ENCODE measurements at regions not wholly inside any gene's neighbourhood (a gene's known extent, or its start where the extent isn't known, plus 50 kb on each side); places are given as distances from the start of the nearest gene placed in this dataset.

DNA sequence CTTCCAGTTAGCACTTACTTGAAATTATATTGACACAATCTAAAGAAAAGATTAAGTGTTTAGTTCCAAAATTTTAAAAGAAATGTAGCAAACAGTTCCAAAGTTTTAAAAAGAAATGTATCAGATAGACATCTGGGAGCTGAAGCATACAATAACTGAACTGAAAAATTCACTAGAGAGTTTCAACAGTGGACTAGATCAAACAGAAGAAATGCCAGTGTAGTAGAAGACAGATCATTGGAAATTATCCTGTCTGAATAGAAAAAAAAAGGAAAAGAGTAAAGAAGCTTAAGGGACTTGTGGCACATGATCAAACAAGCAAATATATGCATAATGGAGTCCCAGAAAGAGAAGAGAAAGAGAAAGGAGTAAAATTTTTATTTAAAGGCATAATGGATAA lies 261.4 kb downstream of the LAS1L start:
- no peaks in the 10 kb centered on the region for H3K4me1 Mint-ChIP-seq
- Histone ChIP-seq H3K4me1 (ENCODE audit: control insufficient read depth in 1 of 2, insufficient read depth in 2 of 2, low read length in 2 of 2) (no peaks in the 10 kb centered on the region), H3K9ac (ENCODE audit: insufficient read depth, low read length, poor library complexity, severe bottlenecking) (no peak overlapping the region), H3K4me3 (replicated peaks in 1 of 3; ENCODE audit: low read depth in 2 of 3, low read length in 3 of 3) (no peak overlapping the region), H4K20me1 (ENCODE audit: insufficient read depth, low read length) (no peaks in the 10 kb centered on the region), H3K36me3 (replicated peaks in 1 of 2; ENCODE audit: control insufficient read depth in 1 of 2, insufficient read depth in 2 of 2, low read length in 2 of 2) (no peaks in the 10 kb centered on the region), H3K4me2 (replicated peaks; ENCODE audit: extremely low read depth, low read length, poor library complexity, severe bottlenecking) (no peak overlapping the region), H3K9me3 (replicated peaks in 1 of 2; ENCODE audit: control insufficient read depth in 1 of 2, insufficient read depth in 1 of 2, low read length in 2 of 2) (peaks cover 19 to 22% of the 10 kb centered on the region in 2 donors), H3K79me2 (ENCODE audit: insufficient read depth, low read length) (no peaks in the 10 kb centered on the region), H3K27ac (ENCODE audit: low read depth in 1 of 2, low read length in 2 of 2) (no peak overlapping the region), H3K27me3 (ENCODE audit: control insufficient read depth in 2 of 2, insufficient read depth in 2 of 2, low read length in 2 of 2) (no peaks in the 10 kb centered on the region), H2AFZ (ENCODE audit: insufficient read depth, low read depth, low read length, poor library complexity, severe bottlenecking) (no peak overlapping the region)
- peaks cover 0 to 3% (median 2%) of the 10 kb centered on the region in 3 donors for H3K27me3 Mint-ChIP-seq (ENCODE audit: low read depth in 3 of 3)
- no peak overlapping the region for H3K27ac Mint-ChIP-seq
- TF ChIP-seq, protein P1, sequence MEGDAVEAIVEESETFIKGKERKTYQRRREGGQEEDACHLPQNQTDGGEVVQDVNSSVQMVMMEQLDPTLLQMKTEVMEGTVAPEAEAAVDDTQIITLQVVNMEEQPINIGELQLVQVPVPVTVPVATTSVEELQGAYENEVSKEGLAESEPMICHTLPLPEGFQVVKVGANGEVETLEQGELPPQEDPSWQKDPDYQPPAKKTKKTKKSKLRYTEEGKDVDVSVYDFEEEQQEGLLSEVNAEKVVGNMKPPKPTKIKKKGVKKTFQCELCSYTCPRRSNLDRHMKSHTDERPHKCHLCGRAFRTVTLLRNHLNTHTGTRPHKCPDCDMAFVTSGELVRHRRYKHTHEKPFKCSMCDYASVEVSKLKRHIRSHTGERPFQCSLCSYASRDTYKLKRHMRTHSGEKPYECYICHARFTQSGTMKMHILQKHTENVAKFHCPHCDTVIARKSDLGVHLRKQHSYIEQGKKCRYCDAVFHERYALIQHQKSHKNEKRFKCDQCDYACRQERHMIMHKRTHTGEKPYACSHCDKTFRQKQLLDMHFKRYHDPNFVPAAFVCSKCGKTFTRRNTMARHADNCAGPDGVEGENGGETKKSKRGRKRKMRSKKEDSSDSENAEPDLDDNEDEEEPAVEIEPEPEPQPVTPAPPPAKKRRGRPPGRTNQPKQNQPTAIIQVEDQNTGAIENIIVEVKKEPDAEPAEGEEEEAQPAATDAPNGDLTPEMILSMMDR (IDR thresholded peaks at IDR 0.05) = no peak
- no peak for DNase-seq
- intact Hi-C loops (cut with micrococcal nuclease) = no loop called here
- H3K36me3 Mint-ChIP-seq = no peaks in the 10 kb centered on the region
- H3K9me3 Mint-ChIP-seq = peaks cover 3 to 24% (median 17%) of the 10 kb centered on the region in 7 donors
- H3K4me3 Mint-ChIP-seq = no peak overlapping the region

DNA sequence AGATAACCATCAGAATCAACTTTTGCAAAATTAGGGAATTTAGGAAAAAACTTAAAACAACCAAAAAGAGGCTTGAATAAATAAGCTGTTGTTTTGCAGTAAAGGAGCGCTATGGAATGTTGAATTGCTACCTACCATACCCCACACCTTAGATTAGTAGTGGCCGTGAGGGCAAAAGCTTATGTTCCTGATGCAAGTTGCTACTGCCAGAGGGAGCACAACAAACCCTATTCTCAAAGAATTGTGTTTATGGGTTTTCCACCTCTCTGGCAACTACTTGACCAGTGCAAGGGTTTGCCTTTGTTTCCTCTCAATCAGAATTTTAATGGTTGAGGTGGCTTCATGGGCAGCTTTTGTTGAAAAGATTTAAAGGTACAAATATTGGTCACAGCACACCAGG lies 268.1 kb downstream of the LAS1L start:
- WGBS (ENCODE audit: insufficient coverage) = no CpG with 5 or more reads among the region's 2 CpGs
- Mint-ChIP-seq H3K27ac (no peak overlapping the region), H3K4me1 (no peaks in the 10 kb centered on the region), H3K4me3 (no peak overlapping the region), H3K27me3 (ENCODE audit: low read depth in 3 of 3) (no peaks in the 10 kb centered on the region), H3K9me3 (peaks cover 0 to 8% (median 2%) of the 10 kb centered on the region in 7 donors), H3K36me3 (no peaks in the 10 kb centered on the region)
- Histone ChIP-seq H3K27me3 (ENCODE audit: control insufficient read depth in 2 of 2, insufficient read depth in 2 of 2, low read length in 2 of 2) (no peaks in the 10 kb centered on the region), H4K20me1 (ENCODE audit: insufficient read depth, low read length) (no peaks in the 10 kb centered on the region), H3K27ac (ENCODE audit: low read depth in 1 of 2, low read length in 2 of 2) (no peak overlapping the region), H3K9me3 (replicated peaks in 1 of 2; ENCODE audit: control insufficient read depth in 1 of 2, insufficient read depth in 1 of 2, low read length in 2 of 2) (peaks cover 4% of the 10 kb centered on the region in 2 donors), H2AFZ (ENCODE audit: insufficient read depth, low read depth, low read length, poor library complexity, severe bottlenecking) (no peak overlapping the region), H3K4me3 (replicated peaks in 1 of 3; ENCODE audit: low read depth in 2 of 3, low read length in 3 of 3) (no peak overlapping the region), H3K79me2 (ENCODE audit: insufficient read depth, low read length) (no peaks in the 10 kb centered on the region), H3K9ac (ENCODE audit: insufficient read depth, low read length, poor library complexity, severe bottlenecking) (no peak overlapping the region), H3K4me2 (replicated peaks; ENCODE audit: extremely low read depth, low read length, poor library complexity, severe bottlenecking) (no peak overlapping the region), H3K36me3 (replicated peaks in 1 of 2; ENCODE audit: control insufficient read depth in 1 of 2, insufficient read depth in 2 of 2, low read length in 2 of 2) (no peaks in the 10 kb centered on the region), H3K4me1 (ENCODE audit: control insufficient read depth in 1 of 2, insufficient read depth in 2 of 2, low read length in 2 of 2) (no peaks in the 10 kb centered on the region)
- DNase-seq = no peak
- intact Hi-C loops (cut with micrococcal nuclease) = no loop called here
- TF ChIP-seq, protein P1 (IDR thresholded peaks at IDR 0.05) = no peak

Data from CD14-positive monocyte (primary cell).